Stimulated activated CD4-positive, alpha-beta T cell treated with anti-CD3 and anti-CD28 coated beads, Interleukin-1b, Interleukin-23, amount 100 ng/mL, for 24 hours (primary cell): ENCODE measurements at regions not wholly inside any gene's neighbourhood (a gene's known extent, or its start where the extent isn't known, plus 50 kb on each side); places are given as distances from the start of the nearest gene placed in this dataset.
"Not testable (repeated sequence)": the region's sequence is repeated elsewhere in the genome, so short reads cannot be mapped to it uniquely, and the experiment has no call there.

ENCODE experiments used
- DNase-seq, 4 experiments: peaks; one replicate each; pipeline ENCODE4 v3.0.0-alpha.2; 2020; ENCODE audit warnings: low read depth in 4 of 4, low spot score in 1 of 4

- DNase-seq: no peak
Observed at GRCh38 chr3:15903164-15903563, 105.4 kb upstream of the ANKRD28 start.

- no peak for DNase-seq
Observed at GRCh38 chr3:15903759-15904720, 106.3 kb upstream of the ANKRD28 start.

DNA sequence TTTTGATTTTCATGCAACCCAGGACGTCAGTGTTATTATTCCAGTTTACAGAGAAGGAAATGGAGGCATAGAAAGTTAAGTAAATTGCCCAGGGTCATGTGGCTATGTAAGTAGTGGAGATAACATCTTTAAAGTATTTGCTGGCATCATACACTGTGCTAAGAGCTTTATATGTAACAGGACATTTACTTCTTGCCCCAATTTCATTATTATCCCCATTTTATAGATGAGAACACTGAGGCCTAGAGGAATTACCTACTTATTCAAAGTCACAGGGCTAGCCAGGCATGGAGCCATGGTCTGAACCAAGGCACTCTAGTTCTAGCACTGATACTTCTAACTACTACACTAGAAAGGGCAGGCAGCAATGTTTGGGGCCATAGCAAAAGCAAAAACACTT lies 107.3 kb upstream of the ANKRD28 start:
- DNase-seq: no peak

DNA sequence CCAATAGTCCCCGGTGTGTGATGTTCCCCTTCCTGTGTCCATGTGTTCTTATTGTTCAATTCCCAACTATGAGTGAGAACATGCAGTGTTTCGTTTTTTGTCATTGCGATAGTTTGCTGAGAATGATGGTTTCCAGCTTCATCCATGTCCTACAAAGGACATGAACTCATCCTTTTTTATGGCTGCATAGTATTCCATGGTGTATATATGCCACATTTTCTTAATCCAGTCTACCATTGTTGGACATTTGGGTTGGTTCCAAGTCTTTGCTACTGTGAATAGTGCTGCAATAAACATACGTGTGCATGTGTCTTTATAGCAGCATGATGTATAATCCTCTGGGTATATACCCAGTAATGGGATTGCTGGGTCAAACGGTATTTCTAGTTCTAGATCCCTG lies 109.6 kb upstream of the ANKRD28 start:
- not testable (repeated sequence) for DNase-seq

DNA sequence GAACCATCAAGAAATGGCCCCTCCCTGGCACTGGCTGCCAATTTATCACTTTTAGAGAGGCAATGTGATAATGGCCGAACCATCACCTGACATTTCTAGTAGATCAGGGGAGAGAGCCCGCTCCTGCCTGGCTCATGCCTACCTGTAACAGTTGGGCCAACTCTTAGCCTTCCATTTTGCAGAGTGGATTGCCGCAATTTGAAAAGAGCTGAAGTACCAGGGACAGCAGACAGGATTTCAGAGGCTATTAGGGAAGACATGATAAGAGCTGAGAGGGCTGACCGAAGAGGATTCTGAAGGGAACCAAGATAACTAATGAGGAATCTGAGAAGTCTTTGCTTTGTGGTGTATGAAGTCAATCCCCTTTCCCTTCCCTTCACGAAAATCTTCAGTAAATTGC lies 121.2 kb upstream of the ANKRD28 start:
- no peak for DNase-seq

GRCh38 chr3:15919971-15920370 lies 122.2 kb upstream of the ANKRD28 start:
- no peak for DNase-seq

- no peak for DNase-seq
Observed at GRCh38 chr3:15923640-15924405, 126.0 kb upstream of the ANKRD28 start.

DNA sequence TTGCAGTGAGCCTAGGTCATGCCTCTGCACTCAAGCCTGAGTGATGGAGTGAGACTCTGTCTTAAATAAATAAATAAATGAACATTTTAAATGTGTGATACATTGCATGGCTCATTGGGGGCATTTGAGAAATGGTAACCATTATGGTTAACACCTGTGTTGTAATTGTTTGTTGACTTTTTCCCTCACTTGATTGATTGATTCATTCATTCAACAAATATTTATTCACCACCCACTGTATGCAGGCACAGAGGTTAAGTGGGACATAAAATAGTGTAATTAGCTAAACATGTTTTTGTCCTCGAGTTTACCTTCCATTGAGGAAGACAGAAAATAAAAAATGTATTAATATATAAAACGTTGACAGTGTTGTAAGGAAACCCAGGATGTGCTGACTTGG lies 127.1 kb upstream of the ANKRD28 start:
- DNase-seq: no peak

DNA sequence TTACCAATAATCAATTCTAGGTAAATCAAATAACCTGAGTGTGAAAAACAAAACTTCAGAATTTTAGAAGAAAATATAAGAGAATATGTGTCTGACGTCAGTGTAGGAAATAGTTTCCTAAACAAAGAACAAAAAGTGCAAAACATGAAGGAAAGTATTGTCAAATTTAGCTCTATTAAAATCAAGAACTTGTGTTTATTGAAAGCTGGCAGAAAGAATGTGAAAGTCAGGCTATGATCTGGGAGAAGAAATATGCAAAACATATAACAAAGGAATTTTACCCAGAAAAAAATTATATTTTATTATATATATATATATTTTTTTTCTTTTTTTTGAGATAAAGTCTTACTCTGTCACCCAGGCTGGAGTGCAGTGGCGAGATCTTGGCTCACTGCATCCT lies 129.1 kb upstream of the ANKRD28 start:
- DNase-seq: no peak

DNA sequence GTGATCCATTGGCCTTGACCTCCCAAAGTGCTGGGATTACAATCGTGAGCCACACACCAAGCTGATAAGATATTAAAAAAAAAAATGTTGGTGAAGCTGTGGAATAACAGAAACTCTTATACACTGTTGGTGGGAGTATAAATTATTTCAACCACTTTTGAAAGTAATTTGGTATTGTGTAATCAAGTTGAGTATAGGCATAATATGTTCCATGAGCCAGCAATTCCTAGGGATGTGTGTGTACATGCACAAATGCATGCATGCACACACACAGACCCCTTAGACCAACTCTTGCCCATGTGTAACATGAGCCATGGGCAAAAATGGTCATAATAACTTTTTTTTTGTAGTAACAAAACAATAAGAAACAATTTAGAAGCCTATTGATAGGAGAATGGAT lies 130.2 kb upstream of the ANKRD28 start:
- DNase-seq: no peak

GRCh38 chr3:15929944-15930571 lies 132.3 kb upstream of the ANKRD28 start:
- no peak for DNase-seq

- DNase-seq: no peak
Observed at GRCh38 chr3:15932348-15933300, 134.8 kb upstream of the ANKRD28 start.

DNA sequence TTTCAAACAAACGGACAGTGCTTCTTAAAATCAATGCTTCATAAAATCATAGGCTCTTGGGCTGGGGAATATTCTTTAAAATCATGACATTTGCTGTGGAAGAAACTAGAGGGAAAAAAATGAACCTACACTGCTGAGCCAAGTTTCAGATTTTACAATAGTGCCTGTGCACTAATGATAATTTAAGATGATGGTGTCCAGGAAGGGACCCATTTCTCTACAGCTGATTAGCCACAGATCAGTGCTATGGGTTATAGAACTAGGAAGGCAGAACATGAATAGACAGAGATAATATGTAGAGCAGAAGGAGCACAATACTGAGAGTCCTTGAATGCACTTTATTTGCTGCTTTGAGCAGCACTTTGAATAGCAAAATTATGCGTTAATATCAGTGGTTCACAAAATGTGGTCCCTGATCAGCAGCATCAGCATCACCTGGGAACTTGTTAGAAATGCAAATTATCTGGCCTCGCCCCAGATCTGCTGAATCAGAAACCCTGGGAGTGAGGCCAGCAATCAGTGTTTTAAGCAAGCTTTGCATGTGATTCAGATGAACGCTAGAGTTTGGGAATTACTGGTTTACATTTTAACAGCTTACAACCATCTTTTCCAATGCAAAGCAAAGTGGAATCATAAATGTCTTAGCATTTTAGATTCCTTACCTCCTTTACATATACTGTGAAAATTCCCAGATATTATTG lies 135.8 kb upstream of the ANKRD28 start:
- no peak for DNase-seq

- no peak for DNase-seq
Observed at GRCh38 chr3:15934389-15935195, 136.8 kb upstream of the ANKRD28 start.

- DNase-seq: no peak
Observed at GRCh38 chr3:15936312-15936711, 138.5 kb upstream of the ANKRD28 start.

- no peak for DNase-seq
Observed at GRCh38 chr3:15940641-15941040, 142.9 kb upstream of the ANKRD28 start.

GRCh38 chr3:15941457-15941856 lies 143.7 kb upstream of the ANKRD28 start:
- not testable (repeated sequence) for DNase-seq

DNA sequence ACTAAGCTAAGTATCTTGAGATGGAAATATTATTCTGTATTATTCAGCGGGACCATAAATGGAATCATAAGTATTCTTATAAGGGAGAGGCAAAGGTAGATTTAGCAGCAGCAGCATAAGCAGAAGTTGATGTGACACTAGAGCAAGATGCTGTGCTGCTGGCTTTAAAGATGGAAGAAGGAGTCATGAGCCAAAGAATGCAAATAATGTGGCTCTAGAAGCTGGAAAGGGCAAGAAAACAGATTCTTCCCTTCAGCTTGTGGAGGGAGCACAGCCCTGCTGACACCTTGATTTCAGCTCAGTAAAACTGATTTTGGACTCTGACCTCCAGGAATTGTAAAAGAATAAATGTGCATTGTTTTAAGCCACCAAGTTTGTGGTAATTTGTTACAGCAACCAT lies 144.2 kb upstream of the ANKRD28 start:
- DNase-seq: no peak

DNA sequence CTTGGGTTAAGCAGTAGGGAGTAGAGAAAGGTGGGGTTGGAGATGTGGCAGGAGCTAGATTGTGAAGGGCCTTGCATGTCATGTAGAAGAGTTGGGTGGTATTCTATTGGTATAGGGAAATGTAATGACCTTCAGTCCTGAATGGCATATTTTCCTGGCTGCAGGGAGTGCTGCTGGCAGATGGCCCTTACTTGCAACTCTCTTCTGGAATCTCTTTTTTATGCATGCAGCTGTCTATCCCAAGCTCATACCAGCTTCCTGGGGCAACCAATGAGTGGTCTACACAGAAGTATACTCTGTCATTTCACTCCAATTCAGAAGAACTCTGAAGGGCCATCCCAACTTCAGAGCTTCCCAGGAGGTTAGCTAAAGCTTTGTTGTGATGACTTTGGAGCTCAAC lies 144.7 kb upstream of the ANKRD28 start:
- no peak for DNase-seq
